T-helper 2 cell (primary cell): ENCODE measurements at regions not wholly inside any gene's neighbourhood (a gene's known extent, or its start where the extent isn't known, plus 50 kb on each side); places are given as distances from the start of the nearest gene placed in this dataset.

Experiments used
- DNase-seq, 5 experiments: peaks; one replicate each; pipeline versions ENCODE4 v3.0.0 to v3.0.0-alpha.2; 2012 to 2022

DNA sequence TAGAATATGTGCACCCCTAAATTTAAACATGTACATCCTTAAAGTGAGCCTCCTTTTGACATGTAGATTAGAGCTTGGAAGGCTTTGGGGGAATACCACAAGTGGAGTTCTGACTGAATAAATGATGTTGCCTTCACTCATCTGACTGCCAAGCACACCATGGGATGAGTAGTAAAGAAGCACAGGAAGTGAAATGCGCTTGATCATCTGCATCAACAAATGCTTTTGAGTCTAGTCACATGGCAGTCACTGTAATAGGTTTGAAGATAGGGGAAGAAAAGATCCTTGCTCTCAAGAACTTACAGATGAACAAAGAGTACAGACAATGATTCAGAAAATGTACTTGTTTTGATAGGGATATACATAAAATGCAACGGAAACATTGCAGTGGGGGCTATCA, 62.0 kb upstream of the STARD4 start:
- no peak for DNase-seq

- no peak for DNase-seq
Observed at GRCh38 chr5:111572561-111572960, 60.2 kb upstream of the STARD4 start.

DNA sequence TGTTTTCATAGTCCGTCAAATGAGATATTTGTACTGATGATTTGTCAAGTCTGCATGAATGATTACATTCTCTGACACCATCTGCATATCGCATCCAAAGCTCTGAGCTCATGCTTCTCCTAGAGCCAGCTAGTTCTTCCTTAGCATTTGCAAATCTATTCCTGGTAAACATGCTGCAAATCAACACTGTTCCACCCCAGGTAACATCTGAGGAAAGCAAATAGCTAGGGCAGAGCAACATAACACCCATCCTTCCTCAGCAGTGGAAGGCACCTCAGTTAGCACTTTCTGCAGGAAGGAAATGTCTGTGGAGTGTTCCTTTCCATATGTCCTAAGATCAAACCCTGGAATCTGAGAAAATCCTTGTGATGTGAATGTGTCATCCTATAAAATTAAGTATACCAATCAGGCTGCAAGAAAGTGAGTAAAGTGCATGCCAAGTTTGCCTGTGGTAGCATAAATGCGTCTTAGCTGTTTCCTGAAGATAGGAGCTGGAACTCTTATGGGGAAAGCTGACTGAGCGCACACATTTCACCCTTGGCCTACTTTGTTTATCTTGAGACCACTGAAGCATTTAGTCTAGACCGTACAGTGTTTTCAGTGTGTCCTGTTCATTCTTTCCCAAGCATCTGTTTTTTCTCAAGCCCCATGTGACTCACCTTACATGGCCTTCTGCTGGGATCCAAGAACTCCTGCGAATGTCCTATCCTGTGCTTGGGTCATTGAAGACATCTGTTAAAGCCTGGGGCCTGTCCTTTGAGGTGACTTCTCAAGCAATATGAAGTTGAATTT, 50.9 kb upstream of the STARD4 start:
- DNase-seq, result no peak

GRCh38 chr5:111562561-111562960, 50.2 kb upstream of the STARD4 start:
- DNase-seq, result no peak
